Right cardiac atrium (tissue), 5 donors: ENCODE measurements at regions not wholly inside any gene's neighbourhood (a gene's known extent, or its start where the extent isn't known, plus 50 kb on each side); places are given as distances from the start of the nearest gene placed in this dataset.

Experiments used
- ATAC-seq, 2 donors: fragments of 200-7000 bp; cut with Tn5 transposase; one replicate each; pipeline versions ENCODE4 v1.8.0 to v1.9.1; 2020; ENCODE audit warnings: moderate library complexity in 2 of 2, mild to moderate bottlenecking in 1 of 2
- DNase-seq, 3 donors: peaks; one replicate each; pipeline ENCODE4 v3.0.0-alpha.2; 2020
- H3K27ac ChIP-seq: one replicate; pipeline ENCODE4 v1.5.1; 2013; ENCODE audit warnings: mild to moderate bottlenecking, low read length, control low read depth, moderate library complexity
- H3K27me3 ChIP-seq: one replicate; pipeline ENCODE4 v1.6.1; 2013; ENCODE audit not compliant: control insufficient read depth, insufficient read depth
- H3K4me1 ChIP-seq: one replicate; pipeline ENCODE4 v1.6.1; 2013; ENCODE audit warnings: low read length; ENCODE audit not compliant: control insufficient read depth, insufficient read depth
- H3K4me3 ChIP-seq: one replicate; pipeline ENCODE4 v1.5.1; 2013; ENCODE audit warnings: low read length, control low read depth
- H3K9me3 ChIP-seq: one replicate; pipeline ENCODE4 v1.6.1; 2013; ENCODE audit warnings: low read length; ENCODE audit not compliant: control insufficient read depth
- WGBS: extraction: QIAGEN DNeasy Blood & Tissue Kit; methylation state at CpG from one replicate; pipeline ENCODE4 v1.1.7; 2013; 5-methylcytosine and 5-hydroxymethylcytosine counted together
- intact Hi-C, 4 donors: fragments of 100-400 bp; cut with DNase I; formaldehyde crosslinking; loops; one replicate each; pipeline versions ENCODE4 v1.11.0 to v1.14.0; 2022 to 2023
- donor health status: healthy with polysubstance abuse.
- donor health status: DM: no; HTN: yes; CAD: no.
- donor health status: DM: no; HTN: no; CAD: no.
- donor health status: DM: no; HTN: yes; CAD: no; lungs with severe emphysema.
- donor health status: DM: yes; HTN: yes; CAD: no.

- WGBS: 90% methylated on average over 1 of the region's 1 CpG
- H3K4me3 ChIP-seq: no peak overlapping the region
- H3K27me3 ChIP-seq: no peaks in the 10 kb centered on the region
- ATAC-seq: no peak
- no peak for DNase-seq
- no peaks in the 10 kb centered on the region for H3K4me1 ChIP-seq
- no peaks in the 10 kb centered on the region for H3K9me3 ChIP-seq
- H3K27ac ChIP-seq: no peak overlapping the region
- intact Hi-C loops: no loop called here
Measured at GRCh38 chr13:68030152-68030809, 800.1 kb upstream of the PCDH9 start.

- no peaks in the 10 kb centered on the region for H3K9me3 ChIP-seq
- no peak overlapping the region for H3K4me3 ChIP-seq
- ATAC-seq (no peak), DNase-seq (no peak)
- no peaks in the 10 kb centered on the region for H3K27me3 ChIP-seq
- H3K27ac ChIP-seq: no peak overlapping the region
- intact Hi-C loops: no loop called here
- H3K4me1 ChIP-seq: no peaks in the 10 kb centered on the region
Measured at GRCh38 chr13:68028701-68029100, 798.6 kb upstream of the PCDH9 start.

DNA sequence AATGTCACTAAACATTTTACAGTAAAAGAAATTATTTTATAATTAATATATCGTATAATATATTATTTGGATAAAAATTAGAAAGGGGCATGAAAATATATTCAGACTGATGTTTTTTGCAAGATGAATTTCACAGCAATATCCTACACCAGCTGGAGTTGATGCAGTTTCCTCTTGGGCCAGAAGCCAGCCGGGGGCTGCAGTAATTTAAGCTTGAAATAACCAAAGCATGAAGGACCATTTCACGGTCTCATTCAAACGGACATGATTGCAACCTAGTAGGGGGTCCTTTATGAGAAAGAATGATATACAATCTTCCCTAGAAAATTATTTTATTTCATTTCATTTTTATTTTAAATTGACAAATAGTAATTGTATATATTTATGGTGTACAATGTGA lies 797.2 kb upstream of the PCDH9 start:
- H3K4me3 ChIP-seq: no peak overlapping the region
- H3K27me3 ChIP-seq: no peaks in the 10 kb centered on the region
- DNase-seq (no peak), ATAC-seq (no peak)
- intact Hi-C loops: no loop called here
- H3K9me3 ChIP-seq: no peaks in the 10 kb centered on the region
- H3K4me1 ChIP-seq: no peaks in the 10 kb centered on the region
- H3K27ac ChIP-seq: no peak overlapping the region
- 59% methylated on average over 4 of the region's 4 CpGs for WGBS

GRCh38 chr13:68026077-68026476 lies 795.9 kb upstream of the PCDH9 start:
- WGBS: 67% methylated on average over 3 of the region's 3 CpGs
- DNase-seq: no peak
- Histone ChIP-seq H3K4me1 (no peaks in the 10 kb centered on the region), H3K9me3 (no peaks in the 10 kb centered on the region), H3K27ac (no peak overlapping the region), H3K4me3 (peak overlapping the region; percentile 25), H3K27me3 (no peaks in the 10 kb centered on the region)
- no peak for ATAC-seq
- intact Hi-C loops: no loop called here

DNA sequence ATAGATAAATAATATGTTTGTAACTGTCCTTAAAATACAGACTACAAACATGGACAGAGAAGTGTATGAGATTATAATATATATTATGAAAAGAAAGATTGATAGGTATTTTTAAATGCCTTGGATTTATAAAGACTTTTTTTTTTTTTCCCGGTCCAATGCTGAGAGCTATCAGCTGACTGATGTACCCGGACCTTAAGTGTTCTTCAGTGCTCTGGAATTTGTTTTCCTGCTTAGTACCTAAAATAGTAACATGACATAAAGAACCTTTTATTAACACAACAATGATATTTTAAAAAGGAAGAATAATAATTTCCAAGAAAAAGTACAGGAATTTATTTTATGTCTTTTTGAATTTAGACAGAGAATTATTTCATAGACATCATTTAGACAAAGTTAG lies 795.5 kb upstream of the PCDH9 start:
- 30% methylated on average over 2 of the region's 2 CpGs for WGBS
- ATAC-seq: peak in 1 of 2 donors; percentile 63
- H3K4me1 ChIP-seq: no peaks in the 10 kb centered on the region
- no peaks in the 10 kb centered on the region for H3K27me3 ChIP-seq
- no peak for DNase-seq
- peak overlapping the region; percentile 25 for H3K4me3 ChIP-seq
- H3K27ac ChIP-seq: no peak overlapping the region
- H3K9me3 ChIP-seq: no peaks in the 10 kb centered on the region
- intact Hi-C loops: no loop called here

- Histone ChIP-seq H3K4me1 (no peaks in the 10 kb centered on the region), H3K4me3 (no peak overlapping the region), H3K27me3 (no peaks in the 10 kb centered on the region), H3K27ac (no peak overlapping the region), H3K9me3 (no peaks in the 10 kb centered on the region)
- WGBS: 80% methylated on average over 15 of the region's 15 CpGs
- ATAC-seq (no peak), DNase-seq (no peak)
- intact Hi-C loops: no loop called here
Measured at GRCh38 chr13:68023838-68024581, 793.9 kb upstream of the PCDH9 start.

DNA sequence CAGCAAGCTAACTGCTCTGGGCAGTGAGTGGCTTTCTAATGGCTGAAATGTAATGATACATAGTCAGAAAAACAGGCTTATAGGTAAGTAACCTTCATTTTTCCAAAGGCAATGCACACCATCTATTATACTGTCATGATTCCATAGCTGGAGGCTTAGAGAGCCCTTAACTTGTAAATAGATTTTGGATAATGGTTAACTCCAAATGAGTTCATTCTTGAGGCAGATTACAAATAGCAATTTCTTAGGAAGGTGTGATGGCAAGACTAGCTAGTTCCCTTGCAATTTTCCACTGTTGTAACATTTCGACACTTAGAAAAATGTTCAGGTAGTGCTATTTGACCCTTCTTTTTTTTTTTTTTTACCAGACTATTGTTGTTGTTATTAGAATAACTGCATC lies 789.8 kb upstream of the PCDH9 start:
- intact Hi-C loops: no loop called here
- H3K4me3 ChIP-seq: no peak overlapping the region
- WGBS: 90% methylated on average over 1 of the region's 1 CpG

DNA sequence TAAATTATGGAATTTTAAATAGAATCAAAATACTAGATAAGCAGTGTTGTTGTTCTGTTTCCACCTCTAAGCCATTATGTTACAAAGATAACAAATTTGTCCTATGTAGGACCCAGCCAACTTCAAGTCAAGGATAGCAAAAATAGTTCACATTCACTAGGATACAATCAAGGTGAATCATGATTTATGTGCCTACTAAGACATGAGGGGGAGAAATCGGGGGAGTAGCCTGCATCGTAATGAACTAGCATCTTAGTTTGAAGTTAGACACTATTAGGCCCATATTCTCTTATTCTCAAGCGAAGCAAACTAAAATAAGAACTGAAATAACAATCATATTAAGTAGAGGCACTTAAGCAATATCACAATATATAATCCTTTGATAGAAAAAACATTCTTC lies 779.4 kb upstream of the PCDH9 start:
- no peak for DNase-seq
- intact Hi-C loops: no loop called here
- Histone ChIP-seq H3K27ac (no peak overlapping the region), H3K4me1 (no peaks in the 10 kb centered on the region), H3K27me3 (no peaks in the 10 kb centered on the region), H3K9me3 (no peaks in the 10 kb centered on the region), H3K4me3 (no peak overlapping the region)
- WGBS: 75% methylated on average over 3 of the region's 3 CpGs
- no peak for ATAC-seq

More for the DNA sequence above, 789.8 kb upstream of the PCDH9 start:
- DNase-seq: no peak
- ATAC-seq: no peak
- H3K9me3 ChIP-seq: no peaks in the 10 kb centered on the region
- no peak overlapping the region for H3K27ac ChIP-seq
- no peaks in the 10 kb centered on the region for H3K4me1 ChIP-seq
- H3K27me3 ChIP-seq: no peaks in the 10 kb centered on the region

GRCh38 chr13:68007576-68007975 lies 777.4 kb upstream of the PCDH9 start:
- Histone ChIP-seq H3K4me3 (no peak overlapping the region), H3K27ac (no peak overlapping the region), H3K27me3 (no peaks in the 10 kb centered on the region), H3K9me3 (no peaks in the 10 kb centered on the region), H3K4me1 (no peaks in the 10 kb centered on the region)
- ATAC-seq: no peak
- DNase-seq: no peak
- WGBS: 72% methylated on average over 1 of the region's 1 CpG
- intact Hi-C loops: no loop called here

GRCh38 chr13:67996101-67996500 lies 766.0 kb upstream of the PCDH9 start:
- DNase-seq: no peak
- intact Hi-C loops: no loop called here
- no peaks in the 10 kb centered on the region for H3K4me1 ChIP-seq

DNA sequence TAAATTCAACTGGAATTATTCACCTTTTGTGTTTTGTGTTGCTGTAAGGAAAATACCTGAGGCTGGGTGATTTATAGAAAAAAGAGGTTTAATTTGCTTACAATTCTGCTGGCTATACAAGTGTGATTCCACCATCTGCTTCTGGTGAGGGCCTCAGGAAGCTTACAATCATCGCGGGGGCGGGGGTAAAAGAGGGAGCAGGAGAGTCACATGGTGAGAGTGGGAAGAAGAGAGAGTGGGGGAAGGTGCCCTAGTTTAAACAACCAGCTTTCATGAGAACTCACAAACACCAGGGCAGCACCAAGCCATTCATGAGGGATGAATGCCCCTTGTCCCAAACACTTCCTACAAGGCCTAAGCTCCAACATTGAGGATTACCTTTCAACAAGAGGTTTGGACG lies 760.7 kb upstream of the PCDH9 start:
- H3K27ac ChIP-seq: no peak overlapping the region
- no peaks in the 10 kb centered on the region for H3K4me1 ChIP-seq
- DNase-seq (peak in 1 of 3 donors; percentile 17), ATAC-seq (no peak)
- WGBS: 98% methylated on average over 4 of the region's 4 CpGs
- intact Hi-C loops: no loop called here
- H3K4me3 ChIP-seq: no peak overlapping the region
- no peaks in the 10 kb centered on the region for H3K27me3 ChIP-seq
- H3K9me3 ChIP-seq: no peaks in the 10 kb centered on the region

More at GRCh38 chr13:67996101-67996500, 766.0 kb upstream of the PCDH9 start:
- no peak overlapping the region for H3K27ac ChIP-seq
- no peaks in the 10 kb centered on the region for H3K9me3 ChIP-seq
- no peaks in the 10 kb centered on the region for H3K27me3 ChIP-seq
- whole genome bisulfite sequencing: 89% methylated on average over 11 of the region's 11 CpGs
- H3K4me3 ChIP-seq: no peak overlapping the region
- ATAC-seq: no peak
